SKM-1 (cell line): ENCODE measurements at regions not wholly inside any gene's neighbourhood (a gene's known extent, or its start where the extent isn't known, plus 50 kb on each side); places are given as distances from the start of the nearest gene placed in this dataset.

Source experiments
- DNase-seq: peaks from one replicate; lab custom pipeline; 2025; ENCODE audit not compliant: unreplicated experiment; lab: John Stamatoyannopoulos, UW

DNA sequence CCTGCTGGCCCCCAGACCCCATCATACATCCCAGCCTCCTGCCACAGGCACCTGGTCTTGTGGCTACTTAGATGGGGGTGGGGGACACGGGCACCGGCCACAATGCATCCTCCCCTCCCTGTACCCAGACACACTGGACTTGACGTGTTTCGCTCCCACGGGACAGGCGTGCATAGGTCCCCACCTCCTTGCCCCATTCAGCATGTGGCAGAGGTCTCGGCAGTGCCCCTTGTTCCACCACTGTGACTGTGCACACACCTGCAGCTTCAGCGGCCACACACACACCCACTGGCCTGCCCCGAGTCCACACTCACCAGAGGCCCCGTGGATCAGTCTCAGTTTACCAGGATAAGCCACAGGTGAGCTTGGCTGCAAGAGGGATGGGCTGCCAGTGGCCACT lies 109.6 kb downstream of the ENGASE start:
- no peak for DNase-seq

DNA sequence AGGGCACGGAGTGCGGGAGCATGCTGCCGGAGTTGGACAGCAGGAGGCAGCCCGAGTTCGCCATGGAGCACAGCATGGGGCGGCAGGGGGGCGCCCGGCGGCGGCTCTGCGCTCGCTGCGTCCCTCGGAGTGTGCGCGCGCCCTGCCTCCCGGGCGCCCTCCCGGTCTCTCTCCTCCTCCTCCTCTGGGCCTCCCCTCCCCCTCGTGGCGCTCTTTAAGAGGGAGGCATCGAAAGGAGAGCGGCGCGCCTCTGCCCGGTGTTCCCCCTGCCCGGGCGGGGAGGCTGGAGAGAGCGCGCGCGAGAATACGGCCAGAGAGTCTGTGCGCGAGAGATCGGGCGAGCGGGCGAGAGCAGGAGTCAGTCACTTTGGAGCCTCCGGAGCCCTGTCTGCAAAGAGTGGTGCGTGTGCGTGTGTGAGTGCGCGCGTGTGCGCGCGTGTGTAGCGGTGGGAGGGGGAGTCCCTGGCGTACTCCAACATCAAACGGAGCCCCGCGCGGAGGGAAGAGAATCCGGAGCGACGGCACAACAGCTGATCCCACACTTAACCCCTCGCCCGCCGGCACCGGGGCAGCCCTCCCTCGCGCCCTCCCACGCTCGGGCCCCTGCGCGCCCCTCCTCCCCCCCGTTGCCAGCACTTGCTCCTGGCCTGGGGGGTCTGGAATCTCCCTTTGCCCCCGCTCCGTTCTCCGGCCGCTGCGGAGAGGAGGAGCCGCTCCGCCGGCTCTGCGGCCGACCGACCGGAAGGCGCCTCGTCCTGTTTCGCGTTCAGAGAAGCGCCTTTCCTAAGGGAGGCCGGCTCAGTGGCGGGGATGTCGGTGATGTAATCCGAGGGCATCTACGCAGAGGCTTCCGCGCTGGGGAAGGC lies 108.9 kb downstream of the ENGASE start:
- no peak for DNase-seq

DNA sequence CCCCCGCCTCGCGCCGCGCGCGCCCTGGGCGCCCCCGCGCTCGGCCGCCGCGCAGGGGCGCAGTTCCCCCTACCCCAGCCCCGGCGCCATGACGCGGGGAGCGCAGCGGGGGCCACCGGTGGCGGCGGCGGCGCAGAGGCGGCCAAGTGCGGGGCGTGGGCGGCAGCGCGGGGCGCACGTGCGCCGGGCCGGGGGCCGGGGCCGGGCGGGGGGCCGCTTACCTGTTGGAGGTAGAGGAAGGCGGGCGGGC lies 108.3 kb downstream of the ENGASE start:
- DNase-seq, result no peak

DNA sequence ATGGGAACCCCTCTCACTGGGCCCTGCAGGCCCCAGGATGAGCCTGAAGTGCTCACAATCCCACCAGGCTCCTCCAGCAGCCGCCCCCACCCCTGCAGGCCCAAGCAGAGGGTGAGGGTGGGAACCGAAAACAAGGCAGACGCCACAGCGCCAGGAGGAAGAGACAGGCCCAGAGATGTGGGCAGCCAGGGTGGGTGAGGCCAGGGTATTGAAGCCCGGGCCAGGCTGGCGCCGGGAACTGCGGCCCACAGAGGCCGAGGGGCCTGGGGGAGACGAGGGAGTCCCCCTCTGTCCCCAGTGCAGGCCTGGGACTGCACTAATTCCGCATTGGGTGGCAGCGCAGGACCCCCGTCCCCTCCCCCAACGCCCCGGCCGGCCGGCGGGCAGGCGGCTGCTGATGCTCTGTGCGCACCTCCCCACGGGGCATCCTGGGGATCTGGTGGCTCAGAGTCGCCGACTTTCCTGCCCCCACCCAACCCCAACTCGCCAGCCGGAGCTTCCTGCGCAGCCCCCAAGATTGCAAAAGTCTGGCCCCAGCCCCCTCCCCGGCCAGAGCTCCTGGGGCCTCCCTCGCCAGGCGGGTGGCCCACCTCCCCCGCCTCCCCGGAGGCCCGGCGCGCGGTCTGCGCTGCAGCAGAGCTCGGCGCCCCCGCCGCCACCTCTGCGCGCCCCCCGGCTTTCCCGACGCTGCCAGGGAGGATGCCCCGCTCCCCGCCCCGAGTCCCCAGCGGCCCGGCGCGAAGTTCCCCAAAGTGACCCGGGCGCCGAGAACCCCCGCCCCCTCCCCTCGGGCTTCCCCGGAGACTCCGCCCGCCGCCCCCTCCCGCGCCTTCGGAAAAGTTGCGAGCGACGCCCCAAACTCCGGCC lies 107.8 kb downstream of the ENGASE start:
- no peak for DNase-seq

DNA sequence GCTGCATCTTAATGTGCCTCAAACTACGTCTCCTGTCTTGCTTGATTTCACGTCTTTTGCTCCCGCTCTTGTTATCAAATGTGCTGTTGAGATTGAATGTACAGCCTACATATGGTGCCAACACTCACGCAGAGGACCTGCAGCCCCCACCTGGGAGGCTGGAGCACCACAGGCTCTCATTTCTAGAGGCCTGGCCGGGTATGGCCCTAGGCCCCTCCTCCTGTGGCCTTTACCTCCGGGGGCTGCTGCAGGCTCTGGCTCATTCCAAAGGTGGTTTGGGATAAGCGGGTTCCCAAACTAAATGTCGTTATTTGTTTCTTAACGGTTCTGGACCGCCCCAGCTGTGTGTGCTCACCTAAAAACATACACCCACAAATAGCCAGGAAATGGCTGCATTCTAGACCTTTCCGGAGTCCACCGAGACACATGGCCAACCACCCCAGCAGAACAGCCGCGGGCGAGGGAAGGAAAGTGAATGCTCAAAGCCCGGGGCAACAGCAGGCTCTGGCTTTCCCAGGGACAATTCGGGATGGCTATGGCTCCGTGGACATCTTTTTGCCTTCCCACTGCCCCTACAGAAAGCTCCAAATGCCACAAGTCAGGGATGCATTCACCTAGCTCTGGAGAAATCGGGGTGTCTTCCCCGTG lies 105.9 kb downstream of the ENGASE start:
- DNase-seq, result no peak

DNA sequence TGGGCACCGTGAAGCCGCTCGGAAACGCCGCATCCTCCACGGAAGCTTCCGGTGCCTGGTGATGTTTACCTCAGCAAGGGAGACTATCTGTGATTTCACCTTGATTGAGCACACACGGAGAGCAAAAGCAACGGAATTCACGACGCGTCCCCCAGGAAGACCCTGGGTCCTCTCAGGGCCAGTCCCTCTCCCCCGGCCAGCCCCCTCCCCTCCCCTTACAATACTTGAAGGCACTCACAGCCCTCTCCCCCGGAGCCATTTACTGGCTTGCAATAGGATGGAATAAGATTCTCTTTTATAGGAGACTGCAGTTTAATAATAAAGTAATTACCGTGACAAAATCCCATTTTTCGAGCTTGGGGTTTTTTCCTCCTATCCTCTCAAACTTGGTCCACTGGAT lies 104.7 kb downstream of the ENGASE start:
- no peak for DNase-seq

DNA sequence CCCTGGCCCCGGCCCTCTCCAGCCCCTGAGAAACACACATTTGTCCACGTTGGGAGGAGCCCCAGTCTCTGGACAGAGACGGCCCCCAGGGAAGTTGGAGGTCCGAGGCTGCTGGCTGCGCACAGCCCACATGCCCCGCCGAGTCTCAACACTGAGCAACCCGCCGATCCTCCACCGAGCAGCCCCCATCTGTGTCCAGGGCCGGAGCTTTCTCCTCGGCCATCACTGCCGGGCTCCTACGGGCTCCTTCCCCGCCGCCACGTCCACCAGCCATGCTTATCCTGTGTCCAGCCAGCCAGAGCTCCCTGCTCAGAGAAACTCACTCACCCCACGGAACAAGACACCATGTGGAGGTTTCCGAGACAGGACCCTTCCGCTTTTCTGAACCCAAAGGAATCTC lies 103.3 kb downstream of the ENGASE start:
- DNase-seq, result no peak

DNA sequence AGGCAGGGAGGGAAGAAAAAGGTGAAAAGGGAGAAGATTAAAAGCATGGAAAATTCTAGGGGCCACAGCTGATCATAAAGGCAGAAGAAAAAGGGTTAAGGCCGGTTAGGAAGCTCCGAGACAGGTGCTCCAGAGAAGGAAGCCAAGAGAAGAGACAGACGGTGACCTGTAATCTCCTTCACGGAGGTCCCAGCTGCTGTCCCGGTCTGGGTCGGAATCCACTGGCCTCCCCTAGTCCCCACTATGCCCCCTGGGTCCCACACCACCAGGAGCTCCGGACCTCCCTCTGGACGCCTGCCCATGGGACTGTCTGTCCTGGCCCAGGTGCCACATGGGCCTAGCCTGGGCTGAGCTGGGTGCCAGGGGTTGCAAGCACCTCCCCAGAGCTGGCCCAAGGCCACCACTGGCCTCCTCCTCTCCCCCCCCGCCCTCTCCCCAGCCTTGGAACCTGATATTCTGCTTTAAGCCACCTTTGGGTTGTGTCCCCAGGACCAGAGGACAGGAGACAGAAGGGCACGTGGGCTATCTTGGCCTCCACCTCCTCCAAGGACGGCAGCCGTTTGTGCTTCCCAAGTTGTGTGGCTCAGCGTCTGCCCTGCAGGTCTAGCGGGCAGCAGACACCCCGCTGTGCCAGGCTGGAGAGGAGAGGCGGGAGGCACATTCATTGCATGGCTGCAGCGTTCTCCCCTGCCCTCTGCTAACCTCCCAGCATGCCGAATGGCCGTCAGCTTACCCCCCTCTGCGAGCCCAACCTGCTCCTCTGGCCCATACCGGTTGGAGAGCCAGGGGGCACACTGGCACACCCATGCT lies 102.4 kb downstream of the ENGASE start:
- DNase-seq, result no peak

DNA sequence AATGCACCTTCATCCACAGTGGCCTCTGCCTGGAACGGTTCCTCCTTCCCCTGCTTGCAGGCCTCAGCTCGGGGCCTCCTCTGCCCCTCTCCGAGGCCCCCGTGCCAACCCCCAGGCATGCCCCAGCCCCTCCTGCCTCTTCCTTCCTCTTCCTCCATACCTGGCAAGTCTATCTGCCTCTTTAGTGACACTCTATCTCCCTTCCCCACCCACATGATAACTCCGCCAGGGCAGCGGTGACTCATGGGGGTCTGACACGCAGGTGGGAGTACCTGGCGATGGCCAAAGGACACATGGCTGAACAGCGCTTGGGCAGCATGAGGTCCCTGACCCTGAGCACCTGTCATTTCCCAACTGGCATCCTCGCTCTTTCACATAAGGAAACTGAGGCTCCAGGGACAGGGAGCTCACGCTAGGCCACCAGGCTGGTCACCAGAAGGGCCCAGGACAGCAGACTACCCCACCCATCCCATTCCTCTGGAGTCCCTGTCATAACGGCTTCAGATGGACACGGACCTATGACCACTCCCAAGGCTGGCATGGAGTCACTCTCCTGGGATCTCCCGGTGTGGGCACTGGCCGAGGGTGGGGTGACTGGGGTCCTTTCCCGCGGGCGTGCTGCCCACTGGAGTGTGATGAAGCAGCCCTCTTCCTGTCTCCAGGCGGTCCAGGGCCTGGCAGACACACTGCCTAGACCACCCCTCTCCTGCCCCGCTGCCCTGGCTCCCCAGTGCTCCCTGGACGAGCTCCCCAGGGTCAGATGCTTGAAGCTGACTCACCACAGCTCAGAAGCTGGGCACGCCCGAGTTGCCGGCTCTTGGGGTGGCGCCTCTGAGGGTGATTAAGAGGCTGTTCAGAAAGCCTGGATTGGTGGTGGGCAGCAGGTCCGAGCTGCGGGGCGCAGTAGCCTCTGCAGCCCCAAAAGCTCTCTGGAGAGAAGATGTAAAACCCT lies 100.6 kb downstream of the ENGASE start:
- no peak for DNase-seq

DNA sequence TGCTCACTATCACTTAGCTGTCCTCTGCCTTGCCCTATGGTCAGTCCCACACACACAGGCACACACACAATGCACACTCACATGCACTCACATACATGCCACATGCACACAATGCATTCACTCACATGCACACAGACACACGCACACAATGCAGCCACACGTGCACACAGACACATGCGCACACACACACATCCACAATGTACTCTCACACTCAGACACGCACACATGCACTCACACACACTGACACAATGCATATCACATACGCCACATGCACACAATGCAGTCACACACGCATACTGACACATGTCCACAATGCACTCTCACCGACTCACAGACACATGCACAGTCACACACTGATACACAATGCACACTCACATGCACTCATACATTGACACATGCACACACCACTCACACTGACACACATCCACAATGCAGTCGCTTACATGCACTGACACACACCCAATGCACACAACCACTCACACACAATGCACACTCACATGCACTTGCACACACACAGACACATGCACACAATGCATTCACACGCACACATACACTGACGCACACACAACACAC lies 99.7 kb downstream of the ENGASE start:
- DNase-seq, result no peak

DNA sequence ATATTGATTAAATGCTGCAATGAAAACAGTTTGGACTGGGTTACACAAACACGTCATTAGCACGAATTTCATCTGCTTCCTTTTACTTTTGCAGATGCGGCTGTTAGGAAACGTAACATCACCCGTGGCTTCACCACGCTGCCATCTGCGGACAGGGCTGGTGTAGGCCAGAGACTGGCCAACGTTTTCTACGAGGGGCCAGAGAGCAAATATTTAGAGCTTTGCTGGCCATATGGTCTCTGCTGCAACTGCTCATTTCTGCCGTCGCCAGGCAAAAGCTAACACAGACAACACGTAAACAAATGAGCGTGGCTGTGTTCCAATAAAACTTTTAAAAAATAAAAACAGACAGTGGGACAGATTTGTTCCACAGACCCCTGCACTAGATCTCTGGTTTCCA lies 96.6 kb downstream of the ENGASE start:
- DNase-seq, result no peak

DNA sequence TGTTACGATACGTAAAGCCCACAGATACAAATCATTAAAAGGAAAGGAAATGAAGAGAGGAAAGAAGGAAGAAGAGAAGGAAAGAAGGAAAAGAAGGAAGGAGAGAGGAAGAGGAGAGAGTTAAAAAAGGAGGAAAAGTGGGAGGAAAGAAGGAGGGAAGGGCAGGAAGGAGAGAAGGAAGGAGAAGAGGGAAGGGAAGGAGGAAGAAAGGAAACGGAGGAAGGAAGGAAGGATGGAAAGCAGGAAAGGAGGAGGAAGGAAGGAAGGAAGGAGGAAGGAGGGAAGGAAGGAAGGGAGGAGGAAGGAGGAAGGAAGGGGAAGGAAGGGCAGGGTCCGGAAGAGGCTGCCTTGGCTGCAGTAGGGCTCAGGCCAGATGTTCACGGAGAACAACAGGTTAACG lies 95.2 kb downstream of the ENGASE start:
- no peak for DNase-seq

DNA sequence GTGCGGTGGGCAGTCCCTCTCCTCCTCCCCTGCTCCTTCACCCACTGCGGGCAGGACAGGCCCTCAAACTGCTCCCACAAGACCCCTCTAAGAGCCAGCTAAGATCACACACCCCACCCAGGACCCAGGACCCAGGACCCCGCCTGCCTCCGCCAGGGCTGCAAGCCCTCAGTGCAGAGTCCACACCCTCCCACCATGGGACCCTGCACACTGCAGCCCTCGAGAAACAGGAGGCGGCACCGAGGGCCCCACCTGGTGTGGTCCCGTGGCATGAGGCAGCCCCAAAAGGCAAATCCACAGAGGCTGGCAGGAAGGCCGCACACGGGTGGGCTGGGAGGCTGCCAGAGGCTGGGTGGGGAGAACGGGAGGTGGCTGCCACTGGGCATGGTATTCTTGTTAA lies 94.7 kb downstream of the ENGASE start:
- no peak for DNase-seq

DNA sequence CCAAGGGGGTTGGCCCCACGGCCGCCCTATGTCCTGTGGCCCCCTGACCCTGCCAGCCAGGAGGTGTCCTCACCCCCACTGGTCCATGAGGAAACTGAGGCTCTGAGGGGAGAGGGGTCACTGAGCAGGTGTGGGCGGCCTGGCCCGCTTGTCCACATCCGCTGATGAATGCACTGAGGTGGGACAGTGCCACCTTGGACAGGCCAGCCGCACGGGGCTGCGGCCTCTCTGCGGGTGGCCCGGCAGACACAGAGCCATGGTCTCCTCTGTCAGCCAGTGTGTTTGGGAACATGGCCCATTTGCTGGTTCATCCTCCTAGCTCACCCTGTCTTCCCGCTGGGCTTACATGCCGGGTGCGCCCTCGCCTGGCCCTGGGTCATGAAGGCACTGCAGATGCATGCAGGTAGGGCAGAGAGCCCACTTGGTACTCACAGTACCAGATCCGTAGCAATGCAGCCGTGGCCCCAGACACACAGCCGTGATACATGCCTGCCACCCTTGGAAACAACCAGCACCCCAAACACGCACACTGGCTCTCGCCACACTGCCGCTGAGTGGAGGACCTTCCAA lies 93.9 kb downstream of the ENGASE start:
- no peak for DNase-seq

DNA sequence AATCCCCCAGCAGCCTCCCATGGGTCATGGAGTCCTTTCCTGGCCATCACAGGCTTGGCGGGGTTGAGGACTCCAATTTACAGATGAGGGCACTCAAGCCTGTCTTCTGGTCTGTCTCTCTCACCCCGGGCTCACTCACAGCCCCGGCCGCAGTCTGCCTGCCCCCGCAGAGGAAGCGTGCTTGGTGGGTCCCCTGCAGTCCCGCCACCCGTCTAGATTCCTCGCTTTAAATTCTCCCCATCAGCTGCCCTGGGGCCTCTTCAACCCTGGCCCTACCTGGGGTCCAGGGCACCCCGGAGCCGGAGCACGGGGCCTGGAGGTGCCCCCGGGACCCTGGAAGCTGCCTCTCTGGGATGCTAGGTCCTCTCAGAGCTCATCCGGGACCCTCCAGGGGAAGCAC lies 92.9 kb downstream of the ENGASE start:
- DNase-seq, result no peak

DNA sequence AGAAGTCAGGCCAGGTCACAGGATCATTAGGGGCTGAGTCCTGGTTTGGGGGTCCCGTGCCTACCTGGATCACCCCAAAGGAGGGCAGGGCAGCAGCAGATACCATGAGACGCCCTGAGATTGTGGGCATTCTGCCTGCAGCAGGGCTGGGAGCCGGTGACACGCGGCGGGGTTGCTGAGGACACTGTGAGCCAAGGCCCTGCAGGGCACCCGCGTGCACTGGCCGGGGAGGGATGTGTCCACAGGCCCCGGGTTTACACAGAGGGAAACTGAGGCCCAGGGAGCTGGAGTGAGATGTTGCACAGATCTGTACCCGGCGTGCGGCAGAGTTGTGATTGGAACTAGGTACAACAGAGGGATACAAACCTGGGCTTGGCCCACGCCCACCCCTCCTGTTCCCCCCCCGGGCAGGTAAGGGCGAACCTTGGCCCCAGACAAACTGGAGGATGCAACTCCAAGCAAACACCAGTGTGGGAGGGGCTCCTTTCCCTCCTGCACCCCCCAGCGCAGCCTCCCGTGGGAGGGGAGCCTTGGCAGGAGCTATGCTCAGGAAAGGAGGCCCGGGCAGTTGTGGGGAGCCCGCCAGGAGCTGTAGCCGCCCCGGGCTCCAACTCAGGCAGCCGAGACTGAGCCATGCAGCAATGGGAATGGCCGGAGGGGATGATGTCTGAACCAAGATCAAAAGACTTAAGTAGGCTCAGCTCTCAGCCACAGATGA lies 91.3 kb downstream of the ENGASE start:
- no peak for DNase-seq

DNA sequence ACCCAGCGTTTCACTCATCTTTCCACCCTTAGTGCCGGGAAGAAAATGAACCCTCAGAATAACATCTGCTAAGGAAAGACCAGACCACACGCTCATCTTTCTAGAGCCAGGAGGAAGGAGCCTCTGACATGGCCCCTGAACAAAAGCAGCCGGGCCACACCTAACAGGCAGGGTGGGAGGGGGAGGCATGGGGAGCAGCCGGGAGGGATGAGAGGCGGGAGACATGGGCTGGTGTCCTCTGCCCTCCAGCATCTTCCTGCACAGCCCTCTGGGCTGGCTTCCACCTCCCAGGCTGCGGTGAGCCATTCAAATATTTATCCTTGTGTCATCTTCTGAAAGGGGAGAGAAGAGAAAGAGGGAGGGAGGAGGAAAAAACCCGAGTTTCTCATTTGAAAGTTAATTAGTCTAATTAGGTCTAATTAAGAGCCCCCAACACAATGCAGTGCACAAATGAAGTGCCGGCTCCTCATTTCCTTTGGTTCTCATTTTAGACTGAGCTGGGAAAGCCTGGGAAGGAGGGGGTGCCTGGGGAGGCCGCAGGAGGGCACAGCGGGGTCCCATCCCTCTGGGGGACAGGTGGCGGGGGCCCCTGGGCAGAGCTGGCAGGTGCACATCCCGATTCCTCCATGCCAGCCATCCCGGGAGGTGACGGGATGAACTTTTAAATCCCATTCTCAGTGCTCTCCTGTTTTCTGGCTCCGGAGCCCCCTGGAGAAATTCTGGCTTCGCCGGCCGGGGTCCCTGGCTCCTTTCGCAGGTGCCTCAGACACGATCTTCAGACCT lies 90.5 kb downstream of the ENGASE start:
- DNase-seq, result no peak

DNA sequence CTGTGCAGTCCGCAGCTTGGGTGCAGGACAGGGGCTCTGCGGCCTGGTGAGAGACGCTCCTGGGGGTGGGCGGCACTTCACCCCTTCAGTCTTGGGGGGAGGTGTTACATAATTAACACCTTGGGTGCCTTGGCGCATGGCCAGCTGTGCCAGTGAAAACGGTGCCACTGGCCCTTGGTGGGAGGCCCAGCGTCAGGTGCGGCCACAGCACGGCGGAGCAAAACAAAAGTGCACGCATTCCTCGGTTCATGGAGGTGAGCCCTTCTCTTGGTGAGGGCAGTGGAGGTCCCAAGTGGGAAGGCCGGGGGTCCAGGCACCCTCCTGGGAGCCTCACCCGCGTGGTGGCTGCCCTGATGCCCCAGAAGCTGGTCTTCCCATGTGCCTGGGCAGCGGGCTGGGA lies 89.8 kb downstream of the ENGASE start:
- no peak for DNase-seq
